HepG2 (cell line): ENCODE measurements at regions not wholly inside any gene's neighbourhood (a gene's known extent, or its start where the extent isn't known, plus 50 kb on each side); places are given as distances from the start of the nearest gene placed in this dataset.

Experiments used
- EHMT2 ChIP-seq: fragments of 200-600 bp; sonication (generic); IDR thresholded peaks from 2 replicates; pipeline ENCODE4 v1.7.0; 2017; ENCODE audit warnings: antibody characterized with exemption, low read depth, low read length, borderline replicate concordance
- THYN1 ChIP-seq: sonication (generic); formaldehyde crosslinking; IDR thresholded peaks from 2 replicates; pipeline ENCODE4 v1.8.1; 2023; ENCODE audit warnings: low read depth, mild to moderate bottlenecking, moderate library complexity, missing genetic modification reagents, borderline replicate concordance
- TF ChIP-seq, protein P1 (sequence below): sonication (generic); formaldehyde crosslinking; IDR thresholded peaks from 2 replicates; pipeline ENCODE4 v1.4.0; 2020; ENCODE audit warnings: missing genetic modification reagents, borderline replicate concordance

DNA sequence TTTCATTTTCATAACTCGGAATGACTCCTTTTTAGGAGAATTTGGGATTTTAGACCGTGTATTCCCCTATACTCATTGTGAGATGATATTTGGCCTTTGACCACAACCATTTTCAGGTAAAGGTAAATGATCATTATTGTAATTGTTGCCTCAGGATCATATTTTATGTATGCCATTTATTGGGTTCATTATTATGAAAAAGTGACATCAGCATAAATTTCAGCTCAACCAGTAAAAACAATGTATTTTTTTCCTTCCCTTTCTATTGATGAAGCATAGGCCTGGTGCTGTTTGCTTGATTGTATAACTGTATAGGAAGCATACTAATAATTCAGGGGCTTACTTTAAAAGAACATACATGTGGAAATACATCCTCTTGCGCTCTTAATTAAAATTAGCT is 832.9 kb upstream of the FANCL start:
- no peak for TF ChIP-seq EHMT2
- TF ChIP-seq, protein P1, sequence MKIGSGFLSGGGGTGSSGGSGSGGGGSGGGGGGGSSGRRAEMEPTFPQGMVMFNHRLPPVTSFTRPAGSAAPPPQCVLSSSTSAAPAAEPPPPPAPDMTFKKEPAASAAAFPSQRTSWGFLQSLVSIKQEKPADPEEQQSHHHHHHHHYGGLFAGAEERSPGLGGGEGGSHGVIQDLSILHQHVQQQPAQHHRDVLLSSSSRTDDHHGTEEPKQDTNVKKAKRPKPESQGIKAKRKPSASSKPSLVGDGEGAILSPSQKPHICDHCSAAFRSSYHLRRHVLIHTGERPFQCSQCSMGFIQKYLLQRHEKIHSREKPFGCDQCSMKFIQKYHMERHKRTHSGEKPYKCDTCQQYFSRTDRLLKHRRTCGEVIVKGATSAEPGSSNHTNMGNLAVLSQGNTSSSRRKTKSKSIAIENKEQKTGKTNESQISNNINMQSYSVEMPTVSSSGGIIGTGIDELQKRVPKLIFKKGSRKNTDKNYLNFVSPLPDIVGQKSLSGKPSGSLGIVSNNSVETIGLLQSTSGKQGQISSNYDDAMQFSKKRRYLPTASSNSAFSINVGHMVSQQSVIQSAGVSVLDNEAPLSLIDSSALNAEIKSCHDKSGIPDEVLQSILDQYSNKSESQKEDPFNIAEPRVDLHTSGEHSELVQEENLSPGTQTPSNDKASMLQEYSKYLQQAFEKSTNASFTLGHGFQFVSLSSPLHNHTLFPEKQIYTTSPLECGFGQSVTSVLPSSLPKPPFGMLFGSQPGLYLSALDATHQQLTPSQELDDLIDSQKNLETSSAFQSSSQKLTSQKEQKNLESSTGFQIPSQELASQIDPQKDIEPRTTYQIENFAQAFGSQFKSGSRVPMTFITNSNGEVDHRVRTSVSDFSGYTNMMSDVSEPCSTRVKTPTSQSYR (CRISPR knock-in tag) = no peak
- TF ChIP-seq THYN1 (CRISPR knock-in tag) = no peak
